ENCODE measurements at regions not wholly inside any gene's neighbourhood (a gene's known extent, or its start where the extent isn't known, plus 50 kb on each side); places are given as distances from the start of the nearest gene placed in this dataset.

DNA sequence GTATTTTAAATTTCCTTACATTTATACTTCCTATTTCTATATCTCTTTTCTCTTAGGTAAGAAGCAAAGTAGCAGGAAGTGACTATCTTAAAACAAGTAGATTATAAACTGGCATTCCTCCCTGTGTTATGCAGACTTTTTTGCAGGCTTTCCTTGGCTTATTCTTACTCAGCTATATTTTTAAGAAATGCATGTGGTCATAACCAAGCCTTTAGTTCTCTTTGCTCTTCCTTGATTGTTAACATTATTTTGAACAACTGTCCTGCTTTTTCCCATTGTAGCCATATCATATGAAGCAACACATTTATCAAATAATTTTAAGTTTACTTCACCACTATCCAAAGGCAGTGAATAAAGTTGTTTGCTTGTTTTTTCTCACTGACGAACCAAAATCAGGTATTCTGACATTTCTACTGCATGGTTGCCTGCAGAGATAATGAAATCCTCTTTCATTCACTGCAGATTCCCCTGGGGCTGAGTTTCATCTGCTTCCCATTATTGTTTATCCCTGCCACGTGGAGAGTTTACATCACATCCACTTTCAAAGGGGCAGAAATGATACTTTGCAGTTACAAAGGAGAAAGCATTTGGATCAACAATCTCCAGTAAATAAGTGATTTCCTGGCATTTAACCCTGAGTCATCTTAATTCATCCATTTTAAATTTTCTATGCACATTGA lies 389.9 kb upstream of the SEMA3C start:
- TF ChIP-seq CTCF (IDR thresholded peaks at IDR 0.05) (no peak), POLR2A (IDR thresholded peaks at IDR 0.05) (no peak), EP300 (IDR thresholded peaks at IDR 0.05) (no peak)

Measured in sigmoid colon (tissue), 4 donors.